GM23248 (cell line): ENCODE measurements at regions not wholly inside any gene's neighbourhood (a gene's known extent, or its start where the extent isn't known, plus 50 kb on each side); places are given as distances from the start of the nearest gene placed in this dataset.

Experiments used
- EZH2 ChIP-seq: fragments of 200-600 bp; sonication (generic); IDR thresholded peaks from 2 replicates; pipeline ENCODE4 v1.6.1; 2018; ENCODE audit warnings: antibody characterized with exemption, mild to moderate bottlenecking; ENCODE audit not compliant: insufficient read depth, poor library complexity, severe bottlenecking
- EZH2phosphoT487 ChIP-seq: fragments of 200-600 bp; sonication (generic); IDR thresholded peaks from 2 replicates; pipeline ENCODE4 v1.6.1; 2018; ENCODE audit warnings: antibody characterized with exemption, moderate library complexity, mild to moderate bottlenecking, low read depth; ENCODE audit not compliant: insufficient read depth

DNA sequence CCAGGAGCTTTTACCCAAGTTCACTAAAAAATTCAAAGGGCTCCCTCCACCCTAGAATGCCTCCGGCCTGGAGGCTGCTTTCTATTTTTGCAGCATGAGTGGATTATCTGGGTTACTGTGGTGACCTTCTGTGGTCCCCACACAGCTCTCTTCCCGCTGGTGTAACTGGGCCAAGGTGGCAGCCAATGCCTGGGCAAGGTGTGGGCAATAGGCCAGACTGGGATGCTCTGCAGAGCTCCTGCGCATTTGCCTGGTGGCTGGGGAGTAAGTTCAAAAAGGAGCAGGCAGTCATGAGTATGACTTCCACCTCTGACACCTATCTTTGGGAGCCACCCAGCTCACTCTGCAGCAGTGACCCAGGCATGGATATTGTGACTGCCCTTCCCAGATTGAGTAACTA lies 130.5 kb upstream of the SPRED2 start:
- TF ChIP-seq EZH2 (no peak), EZH2phosphoT487 (no peak)
